ENCODE measurements at regions not wholly inside any gene's neighbourhood (a gene's known extent, or its start where the extent isn't known, plus 50 kb on each side); places are given as distances from the start of the nearest gene placed in this dataset.

- H3K9me3 ChIP-seq (ENCODE audit: control insufficient read depth, insufficient read depth, low read length): no peaks in the 10 kb centered on the region
- whole genome bisulfite sequencing (ENCODE audit: insufficient coverage): 94% methylated on average over 2 of the region's 3 CpGs
- Mint-ChIP-seq H3K36me3 (no peaks in the 10 kb centered on the region), H3K27ac (no peak overlapping the region), H3K9me3 (peaks cover 2 to 5% of the 10 kb centered on the region in 2 donors), H3K4me1 (no peaks in the 10 kb centered on the region), H3K27me3 (ENCODE audit: low read depth in 2 of 2) (no peaks in the 10 kb centered on the region), H3K4me3 (no peak overlapping the region)
- no peak for ATAC-seq
- H3K4me1 ChIP-seq (ENCODE audit: control insufficient read depth, insufficient read depth, low read length): no peaks in the 10 kb centered on the region
- H3K4me3 ChIP-seq (ENCODE audit: low read length): no peak overlapping the region
- no peak for TF ChIP-seq CTCF (IDR thresholded peaks at IDR 0.05)
- H3K36me3 ChIP-seq (ENCODE audit: control insufficient read depth, insufficient read depth, low read length): no peaks in the 10 kb centered on the region
- no peak for DNase-seq
- intact Hi-C loops (cut with micrococcal nuclease): no loop called here
- H3K27me3 ChIP-seq (ENCODE audit: control insufficient read depth, insufficient read depth, low read length): no peaks in the 10 kb centered on the region
- no peak overlapping the region for H3K27ac ChIP-seq (ENCODE audit: low read length)
Observed at GRCh38 chr10:52561322-52561721, 211.3 kb downstream of the MBL2 start.

GRCh38 chr10:52563360-52563759, 209.2 kb downstream of the MBL2 start:
- H3K4me1 Mint-ChIP-seq: no peaks in the 10 kb centered on the region
- Histone ChIP-seq H3K9me3 (ENCODE audit: control insufficient read depth, insufficient read depth, low read length) (no peaks in the 10 kb centered on the region), H3K4me3 (ENCODE audit: low read length) (no peak overlapping the region), H3K27ac (ENCODE audit: low read length) (no peak overlapping the region), H3K36me3 (ENCODE audit: control insufficient read depth, insufficient read depth, low read length) (no peaks in the 10 kb centered on the region), H3K4me1 (ENCODE audit: control insufficient read depth, insufficient read depth, low read length) (no peaks in the 10 kb centered on the region), H3K27me3 (ENCODE audit: control insufficient read depth, insufficient read depth, low read length) (no peaks in the 10 kb centered on the region)
- no peaks in the 10 kb centered on the region for H3K36me3 Mint-ChIP-seq
- intact Hi-C loops (cut with micrococcal nuclease): no loop called here
- H3K27me3 Mint-ChIP-seq (ENCODE audit: low read depth in 2 of 2): no peaks in the 10 kb centered on the region
- TF ChIP-seq CTCF (IDR thresholded peaks at IDR 0.05): no peak
- 88% methylated on average over 1 of the region's 1 CpG for WGBS (ENCODE audit: insufficient coverage)
- no peak for DNase-seq
- H3K4me3 Mint-ChIP-seq: no peak overlapping the region
- H3K9me3 Mint-ChIP-seq: peaks cover 2 to 5% of the 10 kb centered on the region in 2 donors
- ATAC-seq: no peak
- H3K27ac Mint-ChIP-seq: no peak overlapping the region

DNA sequence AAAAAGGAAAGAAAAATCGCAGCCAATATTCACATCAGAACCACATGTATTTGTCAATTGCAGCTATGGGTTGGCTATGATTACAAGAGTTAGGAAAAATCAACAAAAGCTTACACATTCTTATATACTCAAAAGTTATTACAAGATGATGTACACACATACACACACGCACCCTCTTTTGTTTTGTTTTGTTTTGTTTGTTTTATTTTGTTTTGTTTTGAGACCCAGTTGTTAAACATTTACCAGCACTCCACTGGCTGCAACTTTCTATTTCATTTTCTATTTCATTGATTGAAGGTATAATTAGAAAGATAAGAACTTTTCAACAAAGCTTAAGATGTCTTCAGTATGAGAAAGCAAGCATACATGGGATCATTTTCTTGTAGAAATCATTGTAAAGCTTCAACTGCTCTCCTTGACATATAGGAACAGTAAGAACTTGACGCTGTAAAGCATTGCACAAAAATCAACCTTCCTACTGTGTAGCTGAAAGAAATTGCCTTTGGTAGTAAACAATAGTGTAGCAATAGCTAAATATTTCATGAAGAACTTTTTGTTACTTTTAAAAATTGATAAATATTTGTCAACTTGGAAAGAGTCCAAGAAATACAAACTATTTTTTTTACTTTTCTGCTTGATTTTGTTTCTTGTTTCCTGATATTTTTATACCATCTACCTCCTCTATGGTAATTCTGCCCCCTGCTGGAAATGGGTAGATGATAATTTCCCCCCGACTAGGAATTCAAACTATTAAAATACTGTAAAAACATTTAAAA, 205.9 kb downstream of the MBL2 start:
- no peak for TF ChIP-seq CTCF (IDR thresholded peaks at IDR 0.05)
- no peak overlapping the region for H3K4me3 Mint-ChIP-seq
- H3K27ac Mint-ChIP-seq: no peak overlapping the region
- ATAC-seq (no peak), DNase-seq (no peak)
- no peaks in the 10 kb centered on the region for H3K4me1 Mint-ChIP-seq
- H3K27me3 ChIP-seq (ENCODE audit: control insufficient read depth, insufficient read depth, low read length): no peaks in the 10 kb centered on the region
- no peaks in the 10 kb centered on the region for H3K4me1 ChIP-seq (ENCODE audit: control insufficient read depth, insufficient read depth, low read length)
- intact Hi-C loops (cut with micrococcal nuclease): no loop called here
- H3K27ac ChIP-seq (ENCODE audit: low read length): no peak overlapping the region
- no peak overlapping the region for H3K4me3 ChIP-seq (ENCODE audit: low read length)
- H3K36me3 ChIP-seq (ENCODE audit: control insufficient read depth, insufficient read depth, low read length): no peaks in the 10 kb centered on the region
- H3K27me3 Mint-ChIP-seq (ENCODE audit: low read depth in 2 of 2): peaks cover 0 to 3% of the 10 kb centered on the region in 2 donors
- H3K9me3 Mint-ChIP-seq: peaks cover 0 to 2% of the 10 kb centered on the region in 2 donors
- no CpG with 5 or more reads among the region's 4 CpGs for WGBS (ENCODE audit: insufficient coverage)
- no peaks in the 10 kb centered on the region for H3K36me3 Mint-ChIP-seq
- no peaks in the 10 kb centered on the region for H3K9me3 ChIP-seq (ENCODE audit: control insufficient read depth, insufficient read depth, low read length)

GRCh38 chr10:52567247-52567580, 205.4 kb downstream of the MBL2 start:
- no peaks in the 10 kb centered on the region for H3K4me1 ChIP-seq (ENCODE audit: control insufficient read depth, insufficient read depth, low read length)
- no peaks in the 10 kb centered on the region for H3K9me3 ChIP-seq (ENCODE audit: control insufficient read depth, insufficient read depth, low read length)
- 100% methylated on average over 3 of the region's 3 CpGs for WGBS (ENCODE audit: insufficient coverage)
- DNase-seq (no peak), ATAC-seq (no peak)
- Mint-ChIP-seq H3K4me3 (no peak overlapping the region), H3K27ac (no peak overlapping the region), H3K4me1 (no peaks in the 10 kb centered on the region), H3K9me3 (peaks cover 0 to 2% of the 10 kb centered on the region in 2 donors), H3K36me3 (no peaks in the 10 kb centered on the region), H3K27me3 (ENCODE audit: low read depth in 2 of 2) (peaks cover 0 to 3% of the 10 kb centered on the region in 2 donors)
- no peaks in the 10 kb centered on the region for H3K27me3 ChIP-seq (ENCODE audit: control insufficient read depth, insufficient read depth, low read length)
- intact Hi-C loops (cut with micrococcal nuclease): no loop called here
- no peaks in the 10 kb centered on the region for H3K36me3 ChIP-seq (ENCODE audit: control insufficient read depth, insufficient read depth, low read length)
- no peak overlapping the region for H3K27ac ChIP-seq (ENCODE audit: low read length)
- no peak overlapping the region for H3K4me3 ChIP-seq (ENCODE audit: low read length)
- no peak for TF ChIP-seq CTCF (IDR thresholded peaks at IDR 0.05)

All from natural killer cell (primary cell).